ENCODE measurements at regions not wholly inside any gene's neighbourhood (a gene's known extent, or its start where the extent isn't known, plus 50 kb on each side); places are given as distances from the start of the nearest gene placed in this dataset.

GRCh38 chr16:11405331-11406176 lies 60.3 kb downstream of the RMI2 start:
- ChIA-PET CTCF (ENCODE audit: low intra/inter-chr PET ratio, low total read pairs) (interaction anchor here (0.6 to 2.7 kb wide), 5 partner anchors 9 to 442 kb away, joined by 3 to 15 read pairs (median 6); no protein-coding TSS in a partner anchor), POLR2A (interaction anchor here (0.6 to 0.7 kb wide), 2 partner anchors 9 to 12 kb away, joined by 3 to 5 read pairs; no protein-coding TSS in a partner anchor)
- H3K4me3 ChIP-seq (replicated peaks in 1 of 3; ENCODE audit: insufficient read depth in 1 of 3, low read depth in 2 of 3, low read length in 3 of 3), result no peak overlapping the region
- FAIRE-seq, result peak; percentile 93
- in situ Hi-C loops (cut with HindIII; ENCODE audit: extremely low pct_ligation_motif_present, low pct_unique_long_range_greater_than_20kb), result loop anchor here (5.0 to 25.0 kb wide), 3 partner anchors 107 to 407 kb away; no protein-coding TSS in a partner anchor
- peaks cover 28 to 46% of the 10 kb centered on the region in 2 experiments; a peak in 4 of 5 replicates for H3K27me3 ChIP-seq (ENCODE audit: control insufficient read depth in 1 of 2, insufficient read depth in 2 of 2, low read length in 2 of 2)
- peak; percentile 67 for DNase-seq (ENCODE audit: low spot score)
- ATAC-seq, result peak; percentile 27
- no peak overlapping the region for H3K4me2 ChIP-seq (ENCODE audit: low read depth, low read length)
- no TSS peak for BruUV-seq (replicated peaks)
- no peaks in the 10 kb centered on the region for H3K9me3 ChIP-seq (ENCODE audit: low read length)
- peaks cover 24% of the 10 kb centered on the region for H3K4me1 ChIP-seq (ENCODE audit: insufficient read depth, low read length)
- H3K9ac ChIP-seq (ENCODE audit: insufficient read depth, low read depth, low read length), result no peak overlapping the region
- H3K27ac ChIP-seq (ENCODE audit: extremely low read length, insufficient read depth, low read length), result no peak overlapping the region
- H4K20me1 ChIP-seq (ENCODE audit: insufficient read depth, low read length), result no peaks in the 10 kb centered on the region
- no peak overlapping the region for H2AFZ ChIP-seq (ENCODE audit: low read length)
- intact Hi-C loops (cut with micrococcal nuclease; ENCODE audit: unreplicated experiment), result loop anchor here (1.0 to 10.0 kb wide), 5 partner anchors 9 to 659 kb away; no protein-coding TSS in a partner anchor
- 42% methylated on average over 11 of the region's 11 CpGs for WGBS (ENCODE audit: low lambda C conversion rate)
- no peaks in the 10 kb centered on the region; a peak in 1 of 5 replicates for H3K36me3 ChIP-seq (replicated peaks in 1 of 2; ENCODE audit: control insufficient read depth in 1 of 2, insufficient read depth in 2 of 2, low read length in 2 of 2)
- H3K79me2 ChIP-seq (ENCODE audit: insufficient read depth, low read length), result no peaks in the 10 kb centered on the region
- no peak for TF ChIP-seq ZNF142 (CRISPR knock-in tag; IDR thresholded peaks at IDR 0.05)
- 0 out of 2 replicates have a peak, but pooled peaks have one; percentile 16 for TF ChIP-seq ZBTB49 (CRISPR knock-in tag; IDR thresholded peaks at IDR 0.05; ENCODE audit: borderline replicate concordance)
- TF ChIP-seq, protein P1, sequence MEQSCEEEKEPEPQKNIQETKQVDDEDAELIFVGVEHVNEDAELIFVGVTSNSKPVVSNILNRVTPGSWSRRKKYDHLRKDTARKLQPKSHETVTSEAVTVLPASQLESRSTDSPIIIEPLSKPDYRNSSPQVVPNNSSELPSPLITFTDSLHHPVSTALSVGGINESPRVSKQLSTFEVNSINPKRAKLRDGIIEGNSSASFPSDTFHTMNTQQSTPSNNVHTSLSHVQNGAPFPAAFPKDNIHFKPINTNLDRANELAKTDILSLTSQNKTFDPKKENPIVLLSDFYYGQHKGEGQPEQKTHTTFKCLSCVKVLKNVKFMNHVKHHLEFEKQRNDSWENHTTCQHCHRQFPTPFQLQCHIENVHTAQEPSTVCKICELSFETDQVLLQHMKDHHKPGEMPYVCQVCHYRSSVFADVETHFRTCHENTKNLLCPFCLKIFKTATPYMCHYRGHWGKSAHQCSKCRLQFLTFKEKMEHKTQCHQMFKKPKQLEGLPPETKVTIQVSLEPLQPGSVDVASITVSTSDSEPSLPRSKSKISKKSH (CRISPR knock-in tag; IDR thresholded peaks at IDR 0.05; ENCODE audit: borderline replicate concordance), result 0 out of 2 replicates have a peak, but pooled peaks have one; percentile 48
- TF ChIP-seq, protein P2, sequence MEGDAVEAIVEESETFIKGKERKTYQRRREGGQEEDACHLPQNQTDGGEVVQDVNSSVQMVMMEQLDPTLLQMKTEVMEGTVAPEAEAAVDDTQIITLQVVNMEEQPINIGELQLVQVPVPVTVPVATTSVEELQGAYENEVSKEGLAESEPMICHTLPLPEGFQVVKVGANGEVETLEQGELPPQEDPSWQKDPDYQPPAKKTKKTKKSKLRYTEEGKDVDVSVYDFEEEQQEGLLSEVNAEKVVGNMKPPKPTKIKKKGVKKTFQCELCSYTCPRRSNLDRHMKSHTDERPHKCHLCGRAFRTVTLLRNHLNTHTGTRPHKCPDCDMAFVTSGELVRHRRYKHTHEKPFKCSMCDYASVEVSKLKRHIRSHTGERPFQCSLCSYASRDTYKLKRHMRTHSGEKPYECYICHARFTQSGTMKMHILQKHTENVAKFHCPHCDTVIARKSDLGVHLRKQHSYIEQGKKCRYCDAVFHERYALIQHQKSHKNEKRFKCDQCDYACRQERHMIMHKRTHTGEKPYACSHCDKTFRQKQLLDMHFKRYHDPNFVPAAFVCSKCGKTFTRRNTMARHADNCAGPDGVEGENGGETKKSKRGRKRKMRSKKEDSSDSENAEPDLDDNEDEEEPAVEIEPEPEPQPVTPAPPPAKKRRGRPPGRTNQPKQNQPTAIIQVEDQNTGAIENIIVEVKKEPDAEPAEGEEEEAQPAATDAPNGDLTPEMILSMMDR (CRISPR knock-in tag; IDR thresholded peaks at IDR 0.05), result peak; percentile 78
- TF ChIP-seq SMC3 (IDR thresholded peaks at IDR 0.05; ENCODE audit: low read length), result peak; percentile 75
- 0 out of 2 replicates have a peak, but pooled peaks have one; percentile 37 for TF ChIP-seq ARHGAP35 (CRISPR knock-in tag; IDR thresholded peaks at IDR 0.05; ENCODE audit: borderline replicate concordance)
- TF ChIP-seq XRCC5 (optimal IDR thresholded peaks at IDR 0.05; ENCODE audit: low read length), result peak; percentile 78
- TF ChIP-seq SP4 (CRISPR knock-in tag; IDR thresholded peaks at IDR 0.05), result peak; percentile 29; the same call in 1 of the 2 replicates
- TF ChIP-seq ZNF891 (CRISPR knock-in tag; IDR thresholded peaks at IDR 0.05), result no peak

Data from HepG2 (cell line).